ENCODE measurements at regions not wholly inside any gene's neighbourhood (a gene's known extent, or its start where the extent isn't known, plus 50 kb on each side); places are given as distances from the start of the nearest gene placed in this dataset.

- no peak for TF ChIP-seq CTCF (IDR thresholded peaks at IDR 0.05)
- no peak for TF ChIP-seq POLR2A (IDR thresholded peaks at IDR 0.05)
These were observed 535.2 kb downstream of the LIG4 start for GRCh38 chr13:107680115-107680514.
